Stomach (tissue), 8 donors: ENCODE measurements at regions not wholly inside any gene's neighbourhood (a gene's known extent, or its start where the extent isn't known, plus 50 kb on each side); places are given as distances from the start of the nearest gene placed in this dataset.
"Not testable (repeated sequence)": the region's sequence is repeated elsewhere in the genome, so short reads cannot be mapped to it uniquely, and the experiment has no call there.

Source experiments
- DNase-seq, 2 donors: peaks; one replicate each; pipeline versions ENCODE4 v3.0.0 to v3.0.0-alpha.2; 2013 to 2019
- H3K27ac ChIP-seq, 5 donors: fragments of 200-600 bp in 4 of 5; sonication (generic) in 4 of 5; one replicate each; pipeline ENCODE4 v1.5.1; 2013 to 2019; ENCODE audit warnings: mild to moderate bottlenecking in 1 of 5, moderate library complexity in 1 of 5
- H3K27me3 ChIP-seq, 3 donors: fragments of 200-600 bp; sonication (generic); one replicate each; pipeline ENCODE4 v1.5.1; 2017 to 2019; ENCODE audit warnings: mixed run types in 1 of 3
- H3K36me3 ChIP-seq, 4 donors: fragments of 200-600 bp; sonication (generic); 1 replicate in 3 of 4; 2 replicates in 1 of 4; pipeline ENCODE4 v1.5.1; 2016 to 2019
- H3K4me1 ChIP-seq, 4 donors: fragments of 200-600 bp; sonication (generic); one replicate each; pipeline ENCODE4 v1.5.1; 2016 to 2019
- H3K4me3 ChIP-seq, 4 donors: fragments of 200-600 bp; sonication (generic) in 3 of 4; one replicate each; pipeline ENCODE4 v1.5.1; 2016 to 2019; ENCODE audit warnings: mild to moderate bottlenecking in 1 of 4
- H3K9me3 ChIP-seq, 4 donors: fragments of 200-600 bp; sonication (generic); one replicate each; pipeline ENCODE4 v1.5.1; 2016 to 2019
- EP300 ChIP-seq: sonication (generic); formaldehyde crosslinking; IDR thresholded peaks from one replicate; pipeline ENCODE4 v1.6.1; 2017; ENCODE audit warnings: antibody characterized with exemption
- POLR2A ChIP-seq, 4 donors: fragments of 450-650 bp; IDR thresholded peaks; one replicate each; pipeline ENCODE4 v1.6.1; 2016; ENCODE audit warnings: antibody characterized with exemption in 4 of 4, control low read depth in 2 of 4, mild to moderate bottlenecking in 1 of 4, moderate library complexity in 1 of 4
- POLR2AphosphoS5 ChIP-seq, 3 donors: sonication (generic); formaldehyde crosslinking; IDR thresholded peaks; one replicate each; pipeline ENCODE4 v1.6.1; 2016; ENCODE audit warnings: antibody characterized with exemption in 3 of 3
- WGBS, 5 donors: extraction: QIAGEN DNeasy Blood & Tissue Kit in 3 of 5; methylation state at CpG; one replicate each; pipeline versions ENCODE4 v1.1.5 to v1.1.7; 2013 to 2018; 5-methylcytosine and 5-hydroxymethylcytosine counted together
- intact Hi-C: fragments of 100-400 bp; cut with DNase I; formaldehyde crosslinking; loops from one replicate; pipeline ENCODE4 v1.15.1; 2023; ENCODE audit warnings: low total_unique reads
- TF ChIP-seq, protein P1 (sequence below), 7 experiments: fragments of 450-650 bp in 4 of 7; fragments of 200-600 bp in 3 of 7; sonication (generic) in 3 of 7; IDR thresholded peaks; one replicate each; pipeline ENCODE4 v1.5.1; 2016 to 2019; ENCODE audit warnings: antibody characterized with exemption in 7 of 7, control low read depth in 2 of 7, mild to moderate bottlenecking in 1 of 7
- donor health status: healthy with polysubstance abuse.
- donor health status: Bipolar disorder and iron deficiency.
- donor health status: healthy.

DNA sequence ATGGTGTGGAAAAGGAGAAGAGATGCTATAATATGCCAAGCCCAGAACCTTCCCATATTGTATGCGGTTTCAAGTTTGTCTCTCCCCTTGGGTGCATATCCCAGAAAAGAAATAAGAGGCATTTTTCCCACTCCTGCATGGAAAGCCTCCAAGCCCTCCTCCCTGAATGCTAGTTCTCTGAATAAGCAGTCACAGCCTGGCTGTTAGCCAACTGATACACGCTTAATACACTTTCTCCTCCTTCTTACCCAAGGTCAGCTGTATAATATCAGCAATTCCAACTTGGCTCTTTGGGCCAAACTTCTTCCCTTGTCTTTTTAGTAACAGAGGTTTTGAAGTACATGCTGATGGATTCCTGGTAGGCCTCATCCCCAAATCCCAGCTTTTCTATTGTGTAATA lies 440.1 kb downstream of the EPHA7 start:
- intact Hi-C loops: no loop called here
- Histone ChIP-seq H3K36me3 (no peaks in the 10 kb centered on the region), H3K4me3 (no peak overlapping the region), H3K9me3 (no peaks in the 10 kb centered on the region), H3K27me3 (no peaks in the 10 kb centered on the region), H3K27ac (no peak overlapping the region), H3K4me1 (no peaks in the 10 kb centered on the region)
- TF ChIP-seq, protein P1, sequence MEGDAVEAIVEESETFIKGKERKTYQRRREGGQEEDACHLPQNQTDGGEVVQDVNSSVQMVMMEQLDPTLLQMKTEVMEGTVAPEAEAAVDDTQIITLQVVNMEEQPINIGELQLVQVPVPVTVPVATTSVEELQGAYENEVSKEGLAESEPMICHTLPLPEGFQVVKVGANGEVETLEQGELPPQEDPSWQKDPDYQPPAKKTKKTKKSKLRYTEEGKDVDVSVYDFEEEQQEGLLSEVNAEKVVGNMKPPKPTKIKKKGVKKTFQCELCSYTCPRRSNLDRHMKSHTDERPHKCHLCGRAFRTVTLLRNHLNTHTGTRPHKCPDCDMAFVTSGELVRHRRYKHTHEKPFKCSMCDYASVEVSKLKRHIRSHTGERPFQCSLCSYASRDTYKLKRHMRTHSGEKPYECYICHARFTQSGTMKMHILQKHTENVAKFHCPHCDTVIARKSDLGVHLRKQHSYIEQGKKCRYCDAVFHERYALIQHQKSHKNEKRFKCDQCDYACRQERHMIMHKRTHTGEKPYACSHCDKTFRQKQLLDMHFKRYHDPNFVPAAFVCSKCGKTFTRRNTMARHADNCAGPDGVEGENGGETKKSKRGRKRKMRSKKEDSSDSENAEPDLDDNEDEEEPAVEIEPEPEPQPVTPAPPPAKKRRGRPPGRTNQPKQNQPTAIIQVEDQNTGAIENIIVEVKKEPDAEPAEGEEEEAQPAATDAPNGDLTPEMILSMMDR (IDR thresholded peaks at IDR 0.05): no peak
- TF ChIP-seq EP300 (no peak), POLR2AphosphoS5 (IDR thresholded peaks at IDR 0.05) (no peak), POLR2A (IDR thresholded peaks at IDR 0.05) (no peak)
- DNase-seq: peak in 1 of 2 donors; percentile 7
- WGBS, 5 donors: 63 to 75% (median 72%) methylated on average over 2 of the region's 2 CpGs

DNA sequence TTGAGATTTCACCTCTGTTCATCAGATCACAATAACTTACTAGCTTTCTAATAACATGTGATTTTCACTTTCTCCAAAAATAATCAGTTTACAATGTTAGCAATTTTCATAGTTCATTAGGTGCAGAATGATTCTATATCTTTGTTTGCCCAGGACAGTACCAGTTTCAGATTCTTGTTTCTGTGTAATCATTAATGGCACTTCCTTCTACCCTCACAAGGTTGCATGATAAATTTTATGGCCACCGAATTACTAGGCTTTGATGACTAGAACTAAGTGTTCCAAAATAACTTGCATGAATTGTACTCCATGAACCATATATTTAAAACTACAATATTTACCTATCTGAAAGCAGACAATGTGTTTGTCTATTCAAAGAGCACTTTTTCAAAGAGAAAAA lies 442.3 kb downstream of the EPHA7 start:
- no peaks in the 10 kb centered on the region for H3K4me1 ChIP-seq
- WGBS, 5 donors: 33 to 81% (median 44%) methylated on average over 1 of the region's 1 CpG
- no peak overlapping the region for H3K4me3 ChIP-seq
- no peaks in the 10 kb centered on the region for H3K27me3 ChIP-seq
- H3K27ac ChIP-seq: no peak overlapping the region
- H3K9me3 ChIP-seq: no peaks in the 10 kb centered on the region
- TF ChIP-seq, protein P1 (IDR thresholded peaks at IDR 0.05): no peak
- no peak for TF ChIP-seq EP300
- TF ChIP-seq POLR2A (IDR thresholded peaks at IDR 0.05): no peak
- no peak for TF ChIP-seq POLR2AphosphoS5 (IDR thresholded peaks at IDR 0.05)
- intact Hi-C loops: no loop called here
- no peak for DNase-seq
- H3K36me3 ChIP-seq: no peaks in the 10 kb centered on the region

DNA sequence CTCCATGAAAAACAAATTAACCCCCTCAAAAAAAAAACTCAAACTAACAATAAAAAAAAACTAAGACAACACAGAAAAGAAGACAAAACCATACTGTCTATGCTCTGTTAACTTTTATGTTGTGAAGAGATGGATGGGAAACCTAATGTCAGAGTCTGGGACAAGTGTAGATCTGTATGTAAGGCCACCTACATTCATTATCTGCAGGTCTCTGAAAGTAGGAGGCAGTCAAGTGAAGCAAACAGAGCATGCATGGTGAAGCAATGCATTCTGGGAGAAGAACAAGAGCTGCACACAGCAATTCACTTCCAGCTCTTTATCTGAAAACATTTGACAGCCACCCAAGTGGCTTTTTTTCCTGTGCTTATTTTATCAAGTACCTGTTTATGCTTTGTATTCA lies 452.0 kb downstream of the EPHA7 start:
- Histone ChIP-seq H3K4me1 (no peaks in the 10 kb centered on the region), H3K9me3 (no peaks in the 10 kb centered on the region), H3K27ac (no peak overlapping the region), H3K27me3 (no peaks in the 10 kb centered on the region), H3K36me3 (no peaks in the 10 kb centered on the region), H3K4me3 (no peak overlapping the region)
- no peak for TF ChIP-seq EP300
- no peak for TF ChIP-seq POLR2AphosphoS5 (IDR thresholded peaks at IDR 0.05)
- TF ChIP-seq, protein P1 (IDR thresholded peaks at IDR 0.05): no peak
- TF ChIP-seq POLR2A (IDR thresholded peaks at IDR 0.05): no peak
- intact Hi-C loops: no loop called here
- DNase-seq: no peak

DNA sequence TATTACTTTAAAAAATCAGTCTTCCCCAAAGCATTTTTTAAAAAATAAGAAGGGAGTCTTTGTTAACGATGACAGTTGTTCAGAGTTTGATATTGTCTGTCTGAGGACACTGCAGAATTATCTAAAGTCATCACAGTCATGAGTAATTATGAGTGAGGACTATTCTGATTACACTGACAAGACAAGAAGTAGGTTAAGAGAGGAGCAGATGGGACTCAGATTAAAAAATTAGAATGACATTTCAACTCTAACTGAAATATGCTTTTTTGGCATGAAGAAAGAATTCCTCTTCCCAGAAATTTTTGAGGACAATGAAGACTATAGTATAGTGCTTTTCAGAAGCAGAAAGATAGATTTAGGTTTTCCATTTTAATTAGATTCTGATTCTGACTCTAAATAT lies 456.5 kb downstream of the EPHA7 start:
- no peak for DNase-seq
- Histone ChIP-seq H3K27ac (no peak overlapping the region), H3K4me3 (no peak overlapping the region), H3K4me1 (no peaks in the 10 kb centered on the region), H3K27me3 (no peaks in the 10 kb centered on the region), H3K9me3 (peaks cover 0 to 16% (median 12%) of the 10 kb centered on the region in 4 donors), H3K36me3 (no peaks in the 10 kb centered on the region)
- TF ChIP-seq EP300 (no peak), POLR2AphosphoS5 (IDR thresholded peaks at IDR 0.05) (no peak), POLR2A (IDR thresholded peaks at IDR 0.05) (no peak)
- TF ChIP-seq, protein P1 (IDR thresholded peaks at IDR 0.05): no peak
- intact Hi-C loops: no loop called here
- 47 to 77% (median 67%) methylated on average over 1 of the region's 1 CpG for WGBS, 5 donors

DNA sequence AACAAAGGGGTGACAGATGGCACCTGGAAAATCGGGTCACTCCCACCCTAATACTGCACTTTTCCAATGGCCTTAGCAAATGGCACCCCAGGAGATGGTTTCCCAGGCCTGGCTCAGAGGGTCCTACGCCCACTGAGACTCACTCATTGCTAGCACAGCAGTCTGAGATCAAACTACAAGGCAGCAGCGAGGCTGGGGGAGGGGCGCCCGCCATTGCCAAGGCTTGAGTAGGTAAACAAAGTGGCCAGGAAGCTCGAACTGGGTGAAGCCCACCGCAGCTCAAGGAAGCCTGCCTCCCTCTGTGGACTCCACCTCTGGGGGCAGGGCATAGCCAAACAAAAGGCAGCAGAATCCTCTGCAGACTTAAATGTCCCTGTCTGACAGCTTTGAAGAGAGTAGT lies 467.2 kb downstream of the EPHA7 start:
- DNase-seq, H3K27me3 ChIP-seq, intact Hi-C loops, H3K4me1 ChIP-seq, H3K36me3 ChIP-seq, H3K27ac ChIP-seq, H3K4me3 ChIP-seq: not testable (repeated sequence)
- H3K9me3 ChIP-seq: peaks cover 0 to 14% (median 4%) of the 10 kb centered on the region in 4 donors
- 70 to 80% (median 77%) methylated on average over 7 of the region's 7 CpGs; no CpG with 5 or more reads in 1 of the 5 donors for WGBS, 5 donors
